Neural cell (in vitro differentiated cells): ENCODE measurements at regions not wholly inside any gene's neighbourhood (a gene's known extent, or its start where the extent isn't known, plus 50 kb on each side); places are given as distances from the start of the nearest gene placed in this dataset.

Experiments used
- H2AFZ ChIP-seq: fragments of 200-600, 300-800 bp; sonication (generic), shearing (Covaris generic); 2 replicates; pipeline ENCODE4 v1.6.0; 2014; ENCODE audit warnings: low read depth, mild to moderate bottlenecking, antibody characterized with exemption, low read length, moderate library complexity
- H3F3A ChIP-seq: fragments of 200-600 bp; shearing (Covaris generic); 2 replicates; pipeline ENCODE4 v1.6.1; 2016; ENCODE audit warnings: mild to moderate bottlenecking, moderate library complexity, mixed read lengths, antibody characterized with exemption, low read length; ENCODE audit not compliant: insufficient read depth, poor library complexity, severe bottlenecking
- H3K27ac ChIP-seq: fragments of 200-600, 300-800 bp; sonication (generic), shearing (Covaris generic); 2 replicates; pipeline ENCODE4 v1.5.1; 2014; ENCODE audit warnings: mild to moderate bottlenecking, low read length, moderate library complexity
- H3K27me3 ChIP-seq: fragments of 300-800, 200-600 bp; sonication (generic), shearing (Covaris generic); 2 replicates; pipeline ENCODE4 v1.6.0; 2014; ENCODE audit warnings: mild to moderate bottlenecking, low read depth, low read length, moderate library complexity; ENCODE audit not compliant: insufficient read depth
- H3K36me3 ChIP-seq: fragments of 300-800, 200-600 bp; sonication (generic), shearing (Covaris generic); 2 replicates; pipeline ENCODE4 v1.5.1; 2014; ENCODE audit warnings: mild to moderate bottlenecking, antibody characterized with exemption, low read length, moderate library complexity; ENCODE audit not compliant: insufficient read depth
- H3K4me2 ChIP-seq: fragments of 300-800, 200-600 bp; sonication (generic), shearing (Covaris generic); 2 replicates; pipeline ENCODE4 v1.6.0; 2014; ENCODE audit warnings: mild to moderate bottlenecking, low read length
- H3K4me3 ChIP-seq: fragments of 300-800, 200-600 bp; sonication (generic), shearing (Covaris generic); 2 replicates; pipeline ENCODE4 v1.5.1; 2014; ENCODE audit warnings: mild to moderate bottlenecking, low read length, moderate library complexity
- H3K79me2 ChIP-seq: fragments of 200-600 bp; shearing (Covaris generic); replicated peaks from 2 replicates; pipeline ENCODE4 v1.6.0; 2014; ENCODE audit warnings: mild to moderate bottlenecking, low read length, moderate library complexity; ENCODE audit not compliant: insufficient read depth
- H3K9ac ChIP-seq: fragments of 300-800, 200-600 bp; sonication (generic), shearing (Covaris generic); 2 replicates; pipeline ENCODE4 v1.6.1; 2016; ENCODE audit warnings: mild to moderate bottlenecking, low read length, mixed read lengths
- H3K9me2 ChIP-seq: fragments of 200-600 bp; shearing (Covaris generic); 2 replicates; pipeline ENCODE4 v1.6.1; 2016; ENCODE audit warnings: mild to moderate bottlenecking, low read length, mixed read lengths; ENCODE audit not compliant: insufficient read depth
- H3K9me3 ChIP-seq: fragments of 200-600, 300-800 bp; sonication (generic), shearing (Covaris generic); 2 replicates; pipeline ENCODE4 v1.6.1; 2016; ENCODE audit warnings: mild to moderate bottlenecking, mixed run types, low read length, moderate library complexity, mixed read lengths
- H4K20me1 ChIP-seq: fragments of 200-600 bp; shearing (Covaris generic); 2 replicates; pipeline ENCODE4 v1.6.1; 2016; ENCODE audit warnings: mild to moderate bottlenecking, mixed run types; ENCODE audit not compliant: insufficient read depth
- EP300 ChIP-seq: fragments of 450-650 bp; conservative IDR thresholded peaks from 2 replicates; pipeline ENCODE4 v1.6.1; 2014; ENCODE audit warnings: antibody characterized with exemption, mild to moderate bottlenecking, moderate library complexity; ENCODE audit not compliant: poor library complexity, severe bottlenecking
- EZH2 ChIP-seq: fragments of 200-600, 300-800 bp; shearing (Covaris generic), sonication (generic); IDR thresholded peaks from 2 replicates; pipeline ENCODE4 v1.6.1; 2014; ENCODE audit warnings: antibody characterized with exemption, low read length, borderline replicate concordance, mild to moderate bottlenecking; ENCODE audit not compliant: insufficient read depth, poor library complexity, severe bottlenecking
- MXI1 ChIP-seq: fragments of 450-650 bp; conservative IDR thresholded peaks from 2 replicates; pipeline ENCODE4 v1.6.1; 2014; ENCODE audit warnings: antibody characterized with exemption, mild to moderate bottlenecking; ENCODE audit not compliant: poor library complexity, severe bottlenecking
- POLR2AphosphoS5 ChIP-seq: IDR thresholded peaks from 2 replicates; pipeline ENCODE4 v1.6.1; 2012
- RAD21 ChIP-seq: fragments of 450-650 bp; conservative IDR thresholded peaks from 2 replicates; pipeline ENCODE4 v1.6.1; 2014; ENCODE audit warnings: antibody characterized with exemption, mild to moderate bottlenecking, moderate library complexity
- REST ChIP-seq: IDR thresholded peaks from 2 replicates; pipeline ENCODE4 v1.6.1; 2012; ENCODE audit warnings: borderline replicate concordance
- SMC3 ChIP-seq: fragments of 450-650 bp; conservative IDR thresholded peaks from 2 replicates; pipeline ENCODE4 v1.6.1; 2014; ENCODE audit warnings: antibody characterized with exemption, mild to moderate bottlenecking, moderate library complexity; ENCODE audit not compliant: poor library complexity
- TAF1 ChIP-seq: IDR thresholded peaks from 2 replicates; pipeline ENCODE4 v1.6.1; 2012; ENCODE audit warnings: low read depth
- TF ChIP-seq, protein P1 (sequence below): fragments of 450-650 bp; IDR thresholded peaks from 2 replicates; pipeline ENCODE4 v1.5.1; 2014; ENCODE audit warnings: antibody characterized with exemption, mild to moderate bottlenecking, moderate library complexity; ENCODE audit not compliant: poor library complexity, severe bottlenecking

- H3K9ac ChIP-seq, result no peak overlapping the region
- H2AFZ ChIP-seq, result no peak overlapping the region
- no peaks in the 10 kb centered on the region for H3K36me3 ChIP-seq
- H3K27me3 ChIP-seq, result no peaks in the 10 kb centered on the region
- TF ChIP-seq EZH2 (no peak), POLR2AphosphoS5 (no peak), RAD21 (no peak), MXI1 (no peak), REST (no peak), TAF1 (no peak), SMC3 (no peak), EP300 (no peak)
- TF ChIP-seq, protein P1, sequence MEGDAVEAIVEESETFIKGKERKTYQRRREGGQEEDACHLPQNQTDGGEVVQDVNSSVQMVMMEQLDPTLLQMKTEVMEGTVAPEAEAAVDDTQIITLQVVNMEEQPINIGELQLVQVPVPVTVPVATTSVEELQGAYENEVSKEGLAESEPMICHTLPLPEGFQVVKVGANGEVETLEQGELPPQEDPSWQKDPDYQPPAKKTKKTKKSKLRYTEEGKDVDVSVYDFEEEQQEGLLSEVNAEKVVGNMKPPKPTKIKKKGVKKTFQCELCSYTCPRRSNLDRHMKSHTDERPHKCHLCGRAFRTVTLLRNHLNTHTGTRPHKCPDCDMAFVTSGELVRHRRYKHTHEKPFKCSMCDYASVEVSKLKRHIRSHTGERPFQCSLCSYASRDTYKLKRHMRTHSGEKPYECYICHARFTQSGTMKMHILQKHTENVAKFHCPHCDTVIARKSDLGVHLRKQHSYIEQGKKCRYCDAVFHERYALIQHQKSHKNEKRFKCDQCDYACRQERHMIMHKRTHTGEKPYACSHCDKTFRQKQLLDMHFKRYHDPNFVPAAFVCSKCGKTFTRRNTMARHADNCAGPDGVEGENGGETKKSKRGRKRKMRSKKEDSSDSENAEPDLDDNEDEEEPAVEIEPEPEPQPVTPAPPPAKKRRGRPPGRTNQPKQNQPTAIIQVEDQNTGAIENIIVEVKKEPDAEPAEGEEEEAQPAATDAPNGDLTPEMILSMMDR, result no peak
- no peaks in the 10 kb centered on the region for H3F3A ChIP-seq
- H3K27ac ChIP-seq, result no peak overlapping the region
- H3K9me2 ChIP-seq, result no peaks in the 10 kb centered on the region
- H4K20me1 ChIP-seq, result no peaks in the 10 kb centered on the region
- no peak overlapping the region for H3K4me2 ChIP-seq
- H3K79me2 ChIP-seq, result no peaks in the 10 kb centered on the region
- H3K4me3 ChIP-seq, result no peak overlapping the region
- H3K9me3 ChIP-seq, result peaks cover 5% of the 10 kb centered on the region
Observed at GRCh38 chr4:159541143-159541542, 438.3 kb downstream of the RAPGEF2 start.

DNA sequence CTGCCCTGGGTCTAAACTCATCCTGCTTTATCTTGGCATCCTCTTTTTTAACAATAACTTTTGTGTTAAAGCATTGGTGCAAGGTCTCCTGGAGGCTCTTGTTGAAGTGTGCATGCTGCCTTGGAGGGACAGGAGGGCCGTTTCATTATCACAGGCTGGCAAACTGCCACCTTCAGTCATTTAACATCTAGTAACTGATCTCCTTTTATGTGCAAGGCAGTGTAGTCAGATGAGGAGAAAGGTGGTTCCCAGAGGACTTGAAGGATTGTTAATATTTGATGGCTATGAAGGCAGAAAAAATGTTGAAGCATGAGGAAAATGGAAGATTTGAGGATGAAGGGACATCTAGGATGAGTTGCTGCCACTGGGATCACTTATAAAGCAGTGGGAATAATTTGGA lies 439.4 kb downstream of the RAPGEF2 start:
- H3K9ac ChIP-seq, result no peak overlapping the region
- no peak overlapping the region for H3K4me3 ChIP-seq
- no peaks in the 10 kb centered on the region for H4K20me1 ChIP-seq
- TF ChIP-seq REST (no peak), EZH2 (no peak), TAF1 (no peak), SMC3 (no peak), POLR2AphosphoS5 (no peak), EP300 (no peak), RAD21 (no peak), MXI1 (no peak)
- TF ChIP-seq, protein P1, result no peak
- H3K4me2 ChIP-seq, result no peak overlapping the region
- peaks cover 1% of the 10 kb centered on the region for H3K9me3 ChIP-seq
- H3K79me2 ChIP-seq, result no peaks in the 10 kb centered on the region
- H3K36me3 ChIP-seq, result no peaks in the 10 kb centered on the region
- no peaks in the 10 kb centered on the region for H3K9me2 ChIP-seq
- H3K27ac ChIP-seq, result no peak overlapping the region
- no peaks in the 10 kb centered on the region for H3K27me3 ChIP-seq
- no peak overlapping the region for H2AFZ ChIP-seq
- H3F3A ChIP-seq, result no peaks in the 10 kb centered on the region
